ENCODE measurements at regions not wholly inside any gene's neighbourhood (a gene's known extent, or its start where the extent isn't known, plus 50 kb on each side); places are given as distances from the start of the nearest gene placed in this dataset.
A peak's percentile ranks its signal among the peaks of the same experiment; 100 is the strongest.

- Histone ChIP-seq H3K36me3 (replicated peaks in 1 of 2; ENCODE audit: control insufficient read depth in 1 of 2, insufficient read depth in 2 of 2, low read length in 2 of 2) (no peaks in the 10 kb centered on the region), H2AFZ (ENCODE audit: insufficient read depth, low read depth, low read length, poor library complexity, severe bottlenecking) (no peak overlapping the region), H3K4me3 (replicated peaks in 1 of 3; ENCODE audit: low read depth in 2 of 3, low read length in 3 of 3) (no peak overlapping the region), H3K79me2 (ENCODE audit: insufficient read depth, low read length) (no peaks in the 10 kb centered on the region), H4K20me1 (ENCODE audit: insufficient read depth, low read length) (no peaks in the 10 kb centered on the region), H3K27me3 (ENCODE audit: control insufficient read depth in 2 of 2, insufficient read depth in 2 of 2, low read length in 2 of 2) (peaks cover 4% of the 10 kb centered on the region in 2 donors), H3K4me2 (replicated peaks; ENCODE audit: extremely low read depth, low read length, poor library complexity, severe bottlenecking) (no peak overlapping the region), H3K9ac (ENCODE audit: insufficient read depth, low read length, poor library complexity, severe bottlenecking) (no peak overlapping the region), H3K4me1 (ENCODE audit: control insufficient read depth in 1 of 2, insufficient read depth in 2 of 2, low read length in 2 of 2) (peaks cover 17 to 19% of the 10 kb centered on the region in 2 donors), H3K27ac (ENCODE audit: low read depth in 1 of 2, low read length in 2 of 2) (no peak overlapping the region), H3K9me3 (replicated peaks in 1 of 2; ENCODE audit: control insufficient read depth in 1 of 2, insufficient read depth in 1 of 2, low read length in 2 of 2) (peaks cover 0 to 6% of the 10 kb centered on the region in 2 donors)
- H3K27me3 Mint-ChIP-seq (ENCODE audit: low read depth in 3 of 3) = peaks cover 2 to 7% (median 4%) of the 10 kb centered on the region in 3 donors
- peak overlapping the region in 1 of 7 donors; percentile 42 for H3K27ac Mint-ChIP-seq
- no peak for DNase-seq
- no peak for TF ChIP-seq CTCF (IDR thresholded peaks at IDR 0.05)
- no peak overlapping the region for H3K4me3 Mint-ChIP-seq
- no peaks in the 10 kb centered on the region for H3K36me3 Mint-ChIP-seq
- peaks cover 15% of the 10 kb centered on the region for H3K4me1 Mint-ChIP-seq
- H3K9me3 Mint-ChIP-seq = peaks cover under 1 to 13% (median 6%) of the 10 kb centered on the region in 7 donors
- intact Hi-C loops (cut with micrococcal nuclease) = no loop called here
- no CpG with 5 or more reads among the region's 3 CpGs for WGBS (ENCODE audit: insufficient coverage)
Observed at GRCh38 chr7:106354822-106355221, 70.0 kb upstream of the NAMPT start.

DNA sequence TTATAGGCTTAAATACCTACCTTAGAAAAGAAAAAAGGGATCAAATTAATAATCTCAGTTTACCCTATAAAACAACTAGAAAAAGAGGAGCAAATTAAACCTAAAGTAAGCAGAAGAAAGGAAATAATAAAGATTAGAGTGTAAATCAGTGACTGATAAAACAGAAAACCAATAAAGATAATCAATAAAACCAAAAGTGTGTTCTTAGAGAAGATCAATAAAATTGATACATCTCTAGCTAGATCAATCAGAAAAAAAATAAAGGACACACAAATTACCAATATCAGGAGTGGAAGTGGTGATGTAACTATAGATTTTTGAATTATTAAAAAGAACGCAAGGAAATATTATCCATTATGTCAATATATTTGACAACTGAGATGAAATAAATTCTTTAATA lies 69.2 kb upstream of the NAMPT start:
- no peak for DNase-seq
- Mint-ChIP-seq H3K4me1 (peaks cover 15% of the 10 kb centered on the region), H3K4me3 (peak overlapping the region in 1 of 2 donors; percentile 53), H3K27me3 (ENCODE audit: low read depth in 3 of 3) (peaks cover 0 to 7% (median 4%) of the 10 kb centered on the region in 3 donors), H3K36me3 (no peaks in the 10 kb centered on the region), H3K27ac (no peak overlapping the region), H3K9me3 (peaks cover 3 to 17% (median 7%) of the 10 kb centered on the region in 7 donors)
- no peak for TF ChIP-seq CTCF (IDR thresholded peaks at IDR 0.05)
- no peaks in the 10 kb centered on the region for H3K36me3 ChIP-seq (replicated peaks in 1 of 2; ENCODE audit: control insufficient read depth in 1 of 2, insufficient read depth in 2 of 2, low read length in 2 of 2)
- H2AFZ ChIP-seq (ENCODE audit: insufficient read depth, low read depth, low read length, poor library complexity, severe bottlenecking) = no peak overlapping the region
- H3K4me1 ChIP-seq (ENCODE audit: control insufficient read depth in 1 of 2, insufficient read depth in 2 of 2, low read length in 2 of 2) = peaks cover 17 to 19% of the 10 kb centered on the region in 2 donors
- WGBS (ENCODE audit: insufficient coverage) = no CpG with 5 or more reads among the region's 1 CpG
- no peak overlapping the region for H3K27ac ChIP-seq (ENCODE audit: low read depth in 1 of 2, low read length in 2 of 2)
- no peaks in the 10 kb centered on the region for H4K20me1 ChIP-seq (ENCODE audit: insufficient read depth, low read length)
- H3K9me3 ChIP-seq (replicated peaks in 1 of 2; ENCODE audit: control insufficient read depth in 1 of 2, insufficient read depth in 1 of 2, low read length in 2 of 2) = peaks cover 3 to 12% of the 10 kb centered on the region in 2 donors
- no peak overlapping the region for H3K9ac ChIP-seq (ENCODE audit: insufficient read depth, low read length, poor library complexity, severe bottlenecking)
- H3K27me3 ChIP-seq (ENCODE audit: control insufficient read depth in 2 of 2, insufficient read depth in 2 of 2, low read length in 2 of 2) = peaks cover 4% of the 10 kb centered on the region in 2 donors
- no peak overlapping the region for H3K4me2 ChIP-seq (replicated peaks; ENCODE audit: extremely low read depth, low read length, poor library complexity, severe bottlenecking)
- intact Hi-C loops (cut with micrococcal nuclease) = no loop called here
- no peak overlapping the region for H3K4me3 ChIP-seq (replicated peaks in 1 of 3; ENCODE audit: low read depth in 2 of 3, low read length in 3 of 3)
- no peaks in the 10 kb centered on the region for H3K79me2 ChIP-seq (ENCODE audit: insufficient read depth, low read length)
